Transverse colon (tissue), 4 donors: ENCODE measurements at regions not wholly inside any gene's neighbourhood (a gene's known extent, or its start where the extent isn't known, plus 50 kb on each side); places are given as distances from the start of the nearest gene placed in this dataset.

Experiments
- DNase-seq: peaks from one replicate; pipeline ENCODE4 v3.0.0-alpha.2; 2019
- H3K27ac ChIP-seq, 4 donors: fragments of 200-600 bp; sonication (generic); 2 replicates each; pipeline ENCODE4 v1.5.1; 2016 to 2018; ENCODE audit warnings: inconsistent platforms in 4 of 4
- H3K27me3 ChIP-seq: fragments of 200-600 bp; sonication (generic); 2 replicates; pipeline ENCODE4 v1.5.1; 2017; ENCODE audit warnings: inconsistent platforms
- H3K36me3 ChIP-seq, 4 donors: fragments of 200-600 bp; sonication (generic); 2 replicates each; pipeline ENCODE4 v1.5.1; 2017 to 2019; ENCODE audit warnings: inconsistent platforms in 4 of 4
- H3K4me1 ChIP-seq, 4 donors: fragments of 200-600 bp; sonication (generic); 2 replicates each; pipeline ENCODE4 v1.5.1; 2017 to 2020; ENCODE audit warnings: inconsistent platforms in 4 of 4
- H3K4me3 ChIP-seq, 4 donors: fragments of 200-600 bp; sonication (generic); 1 replicate in 1 of 4; 2 replicates in 3 of 4; pipeline versions ENCODE4 v1.5.1 to v1.6.1; 2017 to 2019; ENCODE audit warnings: inconsistent platforms in 4 of 4
- H3K9me3 ChIP-seq, 2 donors: fragments of 200-600 bp; sonication (generic); 2 replicates each; pipeline ENCODE4 v1.5.1; 2017 to 2019; ENCODE audit warnings: inconsistent platforms in 2 of 2
- CTCF ChIP-seq, 5 experiments: fragments of 200-600 bp in 3 of 5; fragments of 450-650 bp in 2 of 5; sonication (generic) in 3 of 5; IDR thresholded peaks; 1 replicate in 2 of 5; 2 replicates in 3 of 5; pipeline ENCODE4 v1.5.1; 2016 to 2017; ENCODE audit warnings: antibody characterized with exemption in 5 of 5, inconsistent platforms in 3 of 5, mild to moderate bottlenecking in 2 of 5, moderate library complexity in 1 of 5
- EP300 ChIP-seq: sonication (generic); formaldehyde crosslinking; IDR thresholded peaks from one replicate; pipeline ENCODE4 v1.6.1; 2017; ENCODE audit warnings: antibody characterized with exemption, low read depth
- POLR2A ChIP-seq: fragments of 450-650 bp; IDR thresholded peaks from one replicate; pipeline ENCODE4 v1.6.1; 2016; ENCODE audit warnings: antibody characterized with exemption, mild to moderate bottlenecking, moderate library complexity
- POLR2AphosphoS5 ChIP-seq, 3 donors: sonication (generic); formaldehyde crosslinking; IDR thresholded peaks; one replicate each; pipeline ENCODE4 v1.6.1; 2016; ENCODE audit warnings: antibody characterized with exemption in 3 of 3
- WGBS, 2 donors: methylation state at CpG; one replicate each; pipeline ENCODE4 v1.1.5; 2018; ENCODE audit warnings: low coverage in 1 of 2; 5-methylcytosine and 5-hydroxymethylcytosine counted together
- in situ Hi-C, 4 donors: fragments of 200-750 bp; cut with MboI; loops; one replicate each; pipeline versions ENCODE4 v1.15.0 to v1.15.1; 2017; ENCODE audit warnings: low sequenced_read_pairs in 3 of 4, low pct_ligation_motif_present in 1 of 4, low pct_unique_long_range_greater_than_20kb in 1 of 4
- intact Hi-C: fragments of 100-400 bp; cut with DNase I; formaldehyde crosslinking; loops from one replicate; pipeline ENCODE4 v1.15.1; 2023; ENCODE audit warnings: low total_unique reads

- Histone ChIP-seq H3K27ac (no peak overlapping the region), H3K4me1 (no peaks in the 10 kb centered on the region), H3K9me3 (peaks cover 0 to under 1% of the 10 kb centered on the region in 2 donors), H3K36me3 (no peaks in the 10 kb centered on the region), H3K27me3 (no peaks in the 10 kb centered on the region), H3K4me3 (no peak overlapping the region)
- no peak for DNase-seq
- intact Hi-C loops (no loop called here), in situ Hi-C loops (no loop called here)
- WGBS, 2 donors: 50 to 72% methylated on average over 2 of the region's 2 CpGs
- no peak for TF ChIP-seq POLR2AphosphoS5 (IDR thresholded peaks at IDR 0.05)
- no peak for TF ChIP-seq EP300
These were observed 806.2 kb upstream of the RAG2 start for GRCh38 chr11:37404231-37404630.

- in situ Hi-C loops (no loop called here), intact Hi-C loops (no loop called here)
- WGBS, 2 donors: 69 to 73% methylated on average over 1 of the region's 1 CpG
- no peak for TF ChIP-seq EP300
- no peaks in the 10 kb centered on the region for H3K36me3 ChIP-seq
- DNase-seq: no peak
- H3K4me1 ChIP-seq: no peaks in the 10 kb centered on the region
- H3K27ac ChIP-seq: no peak overlapping the region
- peaks cover 0 to 5% of the 10 kb centered on the region in 2 donors for H3K9me3 ChIP-seq
- no peaks in the 10 kb centered on the region for H3K27me3 ChIP-seq
- H3K4me3 ChIP-seq: no peak overlapping the region
These were observed 804.6 kb upstream of the RAG2 start for GRCh38 chr11:37402663-37403062.

GRCh38 chr11:37394236-37394870 is 796.3 kb upstream of the RAG2 start:
- no peaks in the 10 kb centered on the region for H3K4me1 ChIP-seq
- WGBS, 2 donors: 43 to 50% methylated on average over 1 of the region's 1 CpG
- TF ChIP-seq POLR2AphosphoS5 (IDR thresholded peaks at IDR 0.05): no peak
- TF ChIP-seq EP300: no peak
- DNase-seq: no peak
- intact Hi-C loops: no loop called here
- in situ Hi-C loops: no loop called here
- no peaks in the 10 kb centered on the region for H3K36me3 ChIP-seq
- no peaks in the 10 kb centered on the region for H3K27me3 ChIP-seq
- H3K27ac ChIP-seq: no peak overlapping the region
- peaks cover 17 to 26% of the 10 kb centered on the region in 2 donors for H3K9me3 ChIP-seq
- H3K4me3 ChIP-seq: no peak overlapping the region

- TF ChIP-seq CTCF (IDR thresholded peaks at IDR 0.05) (no peak), POLR2AphosphoS5 (IDR thresholded peaks at IDR 0.05) (no peak), EP300 (no peak)
- intact Hi-C loops: no loop called here
- 77 to 90% methylated on average over 1 of the region's 1 CpG for WGBS, 2 donors
- H3K27me3 ChIP-seq: no peaks in the 10 kb centered on the region
- H3K27ac ChIP-seq: no peak overlapping the region
- no peak for DNase-seq
- no peaks in the 10 kb centered on the region for H3K36me3 ChIP-seq
- peaks cover 12 to 22% of the 10 kb centered on the region in 2 donors for H3K9me3 ChIP-seq
- in situ Hi-C loops: no loop called here
- no peak overlapping the region for H3K4me3 ChIP-seq
- no peaks in the 10 kb centered on the region for H3K4me1 ChIP-seq
These were observed 793.6 kb upstream of the RAG2 start for GRCh38 chr11:37391615-37392014.

GRCh38 chr11:37390576-37391083 is 792.6 kb upstream of the RAG2 start:
- in situ Hi-C loops (no loop called here), intact Hi-C loops (no loop called here)
- Histone ChIP-seq H3K9me3 (peaks cover 9 to 19% of the 10 kb centered on the region in 2 donors), H3K27me3 (no peaks in the 10 kb centered on the region), H3K27ac (no peak overlapping the region), H3K4me3 (no peak overlapping the region), H3K36me3 (no peaks in the 10 kb centered on the region), H3K4me1 (no peaks in the 10 kb centered on the region)
- no peak for DNase-seq
- 41 to 46% methylated on average over 5 of the region's 5 CpGs for WGBS, 2 donors
- TF ChIP-seq EP300: no peak

GRCh38 chr11:37378958-37379357 is 780.9 kb upstream of the RAG2 start:
- Histone ChIP-seq H3K27ac (no peak overlapping the region), H3K9me3 (peaks cover 0 to 5% of the 10 kb centered on the region in 2 donors), H3K27me3 (no peaks in the 10 kb centered on the region), H3K4me3 (no peak overlapping the region), H3K4me1 (no peaks in the 10 kb centered on the region), H3K36me3 (no peaks in the 10 kb centered on the region)
- in situ Hi-C loops: no loop called here
- 27% methylated on average over 1 of the region's 1 CpG for WGBS, 2 donors
- intact Hi-C loops: no loop called here
- no peak for TF ChIP-seq CTCF (IDR thresholded peaks at IDR 0.05)
- TF ChIP-seq EP300: no peak
- TF ChIP-seq POLR2AphosphoS5 (IDR thresholded peaks at IDR 0.05): no peak
- TF ChIP-seq POLR2A: no peak
- DNase-seq: no peak
